Muscle of back (tissue), 3 donors: ENCODE measurements at regions not wholly inside any gene's neighbourhood (a gene's known extent, or its start where the extent isn't known, plus 50 kb on each side); places are given as distances from the start of the nearest gene placed in this dataset.
"Not testable (repeated sequence)": the region's sequence is repeated elsewhere in the genome, so short reads cannot be mapped to it uniquely, and the experiment has no call there.

Experiments used
- DNase-seq, 3 donors: peaks; one replicate each; pipeline versions ENCODE4 v3.0.0 to v3.0.0-alpha.2; 2013

DNA sequence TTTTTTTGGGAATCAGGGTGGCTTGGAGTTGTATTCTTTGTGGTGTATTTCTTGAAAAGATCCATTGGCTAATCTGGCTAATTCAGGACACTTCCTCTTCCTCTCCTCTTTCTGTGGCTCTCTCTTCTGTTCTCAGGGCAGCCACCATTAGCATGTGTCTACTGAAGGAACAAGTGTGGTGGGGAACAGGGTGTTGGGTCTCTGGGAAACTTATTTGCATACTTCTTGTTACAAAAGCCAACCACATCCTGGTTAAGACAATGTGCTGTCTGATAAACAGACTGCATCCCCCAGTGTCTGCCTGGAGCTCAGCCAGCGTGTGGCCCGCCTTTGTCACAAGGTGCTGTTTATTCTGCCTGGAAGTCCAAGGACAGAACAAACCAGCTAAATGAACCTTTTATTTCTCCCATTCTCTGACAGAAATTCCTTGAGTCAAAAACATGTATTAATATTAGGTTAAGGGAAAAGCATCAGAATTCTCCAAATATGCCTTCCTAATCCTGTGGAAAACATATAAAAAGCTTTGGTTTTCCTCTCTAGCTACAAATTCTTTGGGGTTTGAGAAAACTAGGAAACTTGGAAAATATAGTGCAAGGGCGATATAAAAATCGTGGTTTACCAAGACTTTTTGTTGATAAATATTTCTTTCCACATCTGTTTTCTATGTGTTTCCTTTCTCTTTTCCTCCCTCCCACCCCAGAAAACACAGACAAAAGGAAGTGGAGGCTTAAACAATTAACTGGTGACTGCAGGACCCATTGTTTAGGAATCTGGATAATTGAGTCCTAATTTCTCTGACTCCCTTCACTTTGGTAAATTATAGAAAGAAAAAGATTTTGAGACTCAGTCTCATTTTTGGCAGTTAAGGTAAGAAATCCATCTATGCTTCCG, 203.6 kb downstream of the SPRY1 start:
- peak in 2 of 3 donors; percentile 66 to 81 for DNase-seq

DNA sequence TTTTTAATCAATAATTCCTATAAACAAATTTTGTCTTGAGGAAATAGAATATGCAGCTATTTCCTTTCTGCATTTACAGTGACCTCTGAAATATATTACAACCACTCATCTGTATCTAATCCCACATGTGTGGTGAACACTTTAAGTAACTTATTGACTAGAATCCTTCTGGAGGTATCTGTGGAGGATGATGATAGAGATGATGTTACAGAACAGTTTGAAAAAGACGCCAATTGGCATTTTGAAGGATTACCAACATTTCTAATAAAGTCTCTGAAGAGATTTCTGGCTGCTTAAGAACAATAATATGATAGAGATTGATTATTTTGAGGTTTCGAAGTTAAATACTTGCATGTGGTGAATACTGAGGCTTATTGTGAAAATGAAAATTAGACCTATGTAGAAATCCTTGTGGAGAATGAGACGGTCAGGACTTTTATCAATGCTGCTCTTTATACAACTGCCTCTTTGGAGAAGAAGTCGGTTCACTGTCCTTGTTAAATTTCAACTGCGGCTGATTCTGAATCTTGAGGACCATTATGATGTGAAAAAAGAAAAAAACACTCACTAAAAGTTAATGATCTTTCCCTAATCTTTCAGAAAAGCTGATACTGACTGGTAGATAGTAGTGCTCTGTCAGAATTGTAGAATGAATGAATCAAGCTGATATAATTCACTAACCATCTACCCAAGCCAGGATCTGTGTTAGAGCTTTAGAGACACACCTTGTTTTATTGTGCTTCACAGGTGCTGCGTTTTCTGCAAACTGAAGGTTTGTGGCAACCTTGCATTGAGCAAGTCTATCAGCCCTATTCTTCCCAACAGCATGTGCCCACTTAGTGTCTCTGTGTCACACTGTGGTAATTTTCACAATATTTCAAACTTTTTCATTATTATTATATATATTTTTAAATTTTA, 204.7 kb downstream of the SPRY1 start:
- peak in 2 of 3 donors; percentile 49 to 71 for DNase-seq

GRCh38 chr4:123602007-123602406, 205.4 kb downstream of the SPRY1 start:
- DNase-seq, result no peak

DNA sequence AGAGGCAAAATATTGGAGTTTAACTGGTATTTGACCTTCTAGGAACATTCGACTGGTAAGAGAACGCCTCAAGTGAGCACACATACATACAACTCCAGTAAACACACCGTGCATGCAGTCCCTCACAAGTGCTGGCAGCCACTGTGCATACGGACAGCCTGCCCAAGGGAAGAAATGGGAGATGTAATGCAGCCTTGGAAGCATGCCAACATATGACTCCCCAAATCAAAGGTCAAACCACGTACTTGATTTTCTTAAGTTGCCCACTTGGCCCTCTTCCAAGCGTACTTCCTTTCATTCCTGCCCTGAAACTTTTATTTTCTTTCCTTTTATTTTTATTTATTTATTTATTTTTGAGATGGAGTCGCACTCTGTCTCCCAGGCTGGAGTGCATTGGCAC, 206.6 kb downstream of the SPRY1 start:
- no peak for DNase-seq

- not testable (repeated sequence) for DNase-seq
These were observed 209.2 kb downstream of the SPRY1 start for GRCh38 chr4:123605797-123606196.

DNA sequence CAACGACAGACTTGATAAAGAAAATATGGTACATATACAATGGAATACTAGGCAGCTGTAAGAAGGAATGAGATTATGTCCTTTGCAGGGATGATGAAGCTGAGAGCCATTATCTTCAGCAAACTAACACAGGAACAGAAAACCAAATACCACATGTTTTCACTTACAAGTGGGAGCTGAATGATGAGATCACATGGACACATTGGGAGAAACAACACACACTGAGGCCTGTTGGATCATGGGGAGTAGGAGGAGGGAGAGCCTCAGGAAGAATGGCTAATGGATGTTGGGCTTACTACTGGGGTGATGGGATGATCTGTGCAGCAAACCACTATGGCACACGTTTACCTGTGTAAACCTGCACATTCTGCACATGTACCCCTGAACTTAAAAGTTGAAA, 209.7 kb downstream of the SPRY1 start:
- DNase-seq, result no peak

DNA sequence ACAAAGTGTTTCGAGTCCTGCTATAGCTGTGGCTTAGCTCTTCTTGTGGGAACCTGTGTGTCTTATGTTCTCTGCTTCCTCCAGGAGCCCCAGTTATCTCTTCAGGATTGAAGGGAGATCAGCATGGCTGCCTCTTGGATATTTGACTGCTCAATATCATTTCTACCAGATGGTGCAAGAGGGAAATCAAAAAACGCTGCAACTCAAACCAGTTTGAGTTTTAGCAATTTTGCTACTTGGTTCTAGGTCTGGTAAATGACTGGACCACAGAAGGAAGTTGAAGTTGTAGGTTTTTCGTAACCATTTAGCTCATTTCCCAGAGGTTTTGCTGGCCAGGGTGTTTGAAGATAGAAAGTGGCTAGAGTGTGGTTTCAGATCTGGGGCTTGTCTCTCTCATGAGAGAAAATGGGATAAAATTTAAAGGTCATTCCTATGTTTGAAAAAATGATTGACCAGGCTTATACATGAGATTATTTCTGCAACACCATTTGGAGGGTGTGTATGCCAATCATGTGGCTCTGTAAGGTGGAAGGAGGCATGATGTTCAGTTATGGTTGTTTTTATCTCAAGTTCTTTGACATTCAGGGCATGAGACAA, 210.4 kb downstream of the SPRY1 start:
- no peak for DNase-seq

DNA sequence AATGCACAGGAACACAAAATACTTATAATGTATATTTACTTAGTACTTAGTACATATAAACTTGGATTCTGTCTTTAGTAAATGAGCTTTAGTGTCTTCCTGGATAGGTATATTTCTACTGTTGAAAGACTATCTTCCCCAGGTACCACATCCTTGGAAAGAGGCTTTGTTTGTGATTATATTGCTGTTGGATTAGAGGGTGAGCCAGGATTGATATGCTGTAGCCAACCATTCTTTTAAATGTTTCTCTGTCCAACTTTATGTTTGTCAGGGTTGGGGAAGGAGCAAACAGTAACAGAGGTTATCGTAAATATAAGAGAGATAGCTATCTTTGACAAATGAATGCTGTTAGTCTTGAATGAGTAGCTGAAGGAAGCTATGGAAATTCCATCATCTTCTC, 213.2 kb downstream of the SPRY1 start:
- no peak for DNase-seq

DNA sequence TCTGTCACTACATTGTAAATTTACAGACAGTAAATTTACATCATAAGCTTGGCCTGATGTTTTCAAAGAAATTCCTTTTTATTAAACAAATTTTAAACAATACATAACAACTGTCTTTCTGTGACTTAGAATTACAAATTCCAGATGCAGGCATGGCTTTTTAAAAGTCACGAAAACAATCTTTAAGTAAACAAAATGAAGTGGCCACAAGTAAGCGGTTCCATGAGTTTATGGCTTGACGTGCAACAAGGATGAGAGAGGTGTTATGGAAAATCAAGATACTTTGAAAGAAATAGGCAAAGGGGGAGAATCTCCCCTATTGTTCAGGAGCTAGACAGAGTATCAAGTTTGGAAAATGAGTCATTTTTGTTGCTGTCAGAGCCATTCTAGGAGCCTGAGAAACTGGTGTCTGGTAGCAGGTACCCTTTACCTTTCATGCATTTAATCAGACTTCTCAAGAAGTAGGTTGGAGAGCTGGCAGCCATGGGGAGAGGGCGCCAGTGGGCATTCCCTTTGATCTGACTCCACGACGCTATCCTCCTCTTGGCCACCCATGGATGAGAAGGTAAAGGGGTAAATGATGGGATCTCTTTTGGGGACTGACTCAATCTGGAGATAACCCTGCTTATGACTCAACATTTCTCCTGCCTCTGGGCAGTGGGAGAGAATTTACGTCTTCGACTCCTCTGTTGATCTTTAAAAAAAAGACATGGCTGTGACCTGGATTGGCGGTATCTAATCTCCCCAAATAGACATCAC, 217.2 kb downstream of the SPRY1 start:
- no peak for DNase-seq

DNA sequence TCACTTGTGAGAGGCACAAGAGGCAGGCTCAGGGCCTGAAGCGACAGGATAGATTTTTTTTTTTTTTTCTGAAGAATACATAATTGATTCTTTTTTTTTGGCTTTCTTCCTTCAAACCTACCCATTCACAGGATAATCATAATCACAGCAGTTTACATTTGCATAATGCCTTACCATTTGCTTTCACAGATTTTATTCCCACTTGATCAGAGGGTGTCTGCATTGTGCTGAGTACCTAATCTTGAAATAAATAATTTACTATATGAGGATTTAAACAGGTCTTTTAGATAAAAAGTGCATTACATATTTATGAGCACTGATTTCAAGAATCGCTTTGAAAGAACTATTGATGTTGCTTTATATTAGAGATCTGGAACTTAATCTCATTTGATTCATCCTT, 219.3 kb downstream of the SPRY1 start:
- no peak for DNase-seq

DNA sequence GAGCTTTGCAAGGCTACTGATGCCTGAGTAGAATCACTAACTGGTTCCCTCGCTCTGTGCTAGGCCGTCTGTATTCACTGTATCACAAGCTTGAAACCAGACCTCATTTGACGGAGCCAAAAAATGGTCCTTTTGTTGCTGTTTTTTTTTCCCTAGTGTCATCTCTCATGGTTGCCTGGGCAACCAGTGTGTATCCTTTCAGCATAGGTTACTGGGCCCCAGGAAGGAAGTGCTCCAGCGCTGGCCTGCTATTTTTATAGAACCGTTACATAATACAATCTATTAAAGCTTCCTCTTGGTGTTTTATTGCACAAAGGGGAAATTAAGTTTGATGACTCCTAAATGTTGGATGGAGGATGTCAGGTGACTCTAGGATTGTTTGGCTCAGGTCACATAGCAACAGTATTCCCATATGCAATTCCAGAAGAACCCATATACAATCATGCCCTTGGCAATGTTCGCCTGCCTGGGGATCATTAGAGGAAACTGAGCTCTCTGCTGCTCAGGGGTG, 220.4 kb downstream of the SPRY1 start:
- DNase-seq, result peak; percentile 88 to 97 (median 94)

- DNase-seq, result peak in 1 of 3 donors; percentile 69
These were observed 221.2 kb downstream of the SPRY1 start for GRCh38 chr4:123617791-123618190.

DNA sequence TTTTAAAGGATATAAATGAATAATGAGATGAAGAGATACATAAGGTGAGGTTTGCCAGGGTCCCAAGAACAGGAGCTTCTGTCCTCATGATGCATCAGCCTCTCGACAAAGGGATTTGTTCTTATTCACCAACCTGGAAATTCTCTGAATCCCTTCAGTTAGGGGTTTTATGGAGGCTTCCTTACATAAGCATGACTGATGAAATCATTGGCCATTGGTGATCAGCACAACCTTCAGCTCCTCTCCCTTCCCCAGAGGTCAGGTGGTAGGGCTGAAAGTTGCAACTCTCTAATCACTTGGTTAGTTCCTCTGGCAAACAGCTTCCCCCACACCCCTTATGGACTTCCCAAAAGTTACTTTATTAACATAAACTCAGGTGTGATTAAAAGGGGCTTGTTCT, 222.0 kb downstream of the SPRY1 start:
- DNase-seq, result no peak

DNA sequence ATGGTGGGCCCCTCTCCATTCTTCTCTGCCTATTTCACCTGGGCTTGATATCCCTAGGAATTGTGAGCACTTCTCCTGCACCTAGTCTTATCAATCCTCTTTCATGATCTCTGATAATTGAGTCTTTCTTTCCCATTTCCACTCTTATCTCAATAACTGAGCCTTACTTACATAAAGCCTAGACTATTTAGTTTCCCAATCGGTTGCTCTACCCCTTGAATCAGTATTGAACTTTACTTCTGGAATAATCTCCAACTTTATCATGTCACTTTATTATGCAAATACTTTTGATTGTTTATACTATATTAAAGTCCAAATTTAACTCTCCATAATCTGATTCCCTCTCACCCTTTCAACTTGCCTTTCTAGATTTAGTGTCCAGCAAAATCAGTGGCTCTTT, 222.7 kb downstream of the SPRY1 start:
- DNase-seq, result no peak

DNA sequence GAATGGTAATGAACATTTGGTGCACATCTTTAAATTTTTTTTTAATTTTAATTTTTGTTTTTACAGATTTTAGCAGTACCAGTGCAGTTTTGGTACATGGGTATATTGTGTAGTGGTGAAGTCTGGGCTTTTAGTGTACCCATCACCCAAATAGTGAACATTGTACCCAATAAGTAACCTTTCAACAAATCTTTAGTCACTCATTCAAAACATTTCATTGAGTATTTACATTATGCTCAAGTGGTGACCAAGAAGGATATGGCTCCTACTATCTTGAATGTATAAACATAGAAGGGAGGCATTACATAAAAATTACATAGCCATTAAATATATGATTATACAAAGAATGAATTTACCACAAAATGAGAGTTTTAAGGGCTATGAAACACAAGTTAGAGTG, 223.3 kb downstream of the SPRY1 start:
- DNase-seq, result no peak

DNA sequence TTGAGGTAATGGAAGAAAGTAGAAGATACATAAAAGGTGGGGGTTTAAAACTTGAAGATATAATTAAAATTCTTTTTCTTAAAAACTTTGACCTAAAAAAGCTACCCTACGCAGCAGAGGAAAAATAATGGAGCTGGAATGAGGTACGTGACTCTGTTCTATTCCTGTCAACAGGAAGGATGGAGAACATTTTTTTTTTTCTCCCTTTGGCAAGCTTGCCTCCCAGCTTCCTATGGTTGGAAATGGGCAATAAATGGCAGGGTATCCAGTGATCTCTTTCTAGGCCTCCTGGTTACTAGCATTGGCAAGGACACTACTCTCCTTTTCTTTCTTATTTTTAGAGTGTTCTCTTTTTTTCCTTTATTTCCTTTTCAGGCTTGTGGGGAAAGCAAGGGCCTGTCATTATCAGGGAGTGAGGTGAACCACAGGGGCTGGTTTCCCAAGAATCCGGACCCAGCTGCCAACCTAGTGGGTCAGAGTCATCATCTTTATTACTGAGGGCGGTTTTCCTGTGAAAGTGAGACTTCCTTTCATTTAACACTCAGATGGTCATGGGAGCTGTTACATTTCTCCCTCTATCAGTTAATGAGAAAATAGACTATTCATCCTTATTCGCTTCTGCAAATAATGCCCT, 224.6 kb downstream of the SPRY1 start:
- peak in 1 of 3 donors; percentile 50 for DNase-seq

- no peak for DNase-seq
These were observed 226.0 kb downstream of the SPRY1 start for GRCh38 chr4:123622572-123622971.

GRCh38 chr4:123623611-123624010, 227.0 kb downstream of the SPRY1 start:
- no peak for DNase-seq

DNA sequence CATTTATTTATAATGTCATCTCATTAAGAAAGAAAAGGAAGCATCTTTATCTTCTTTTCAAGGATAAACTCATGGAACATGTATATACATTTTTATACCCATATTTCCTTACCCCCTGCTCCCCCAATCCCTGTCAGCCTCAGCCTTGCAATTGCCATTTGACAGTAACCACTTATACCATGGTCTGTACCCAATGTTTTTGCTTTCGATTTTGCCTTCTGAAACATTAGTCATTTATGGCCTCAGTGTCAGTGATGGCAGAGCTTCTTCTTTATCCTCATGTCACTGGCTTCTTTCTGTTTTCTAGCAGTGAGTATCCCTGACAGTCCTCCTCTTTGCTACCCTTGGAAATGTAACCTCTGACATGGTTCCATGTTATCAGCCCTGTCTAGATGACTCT, 228.4 kb downstream of the SPRY1 start:
- DNase-seq, result no peak

- DNase-seq, result no peak
These were observed 231.7 kb downstream of the SPRY1 start for GRCh38 chr4:123628288-123628687.
